Calu3 (cell line): ENCODE measurements at regions not wholly inside any gene's neighbourhood (a gene's known extent, or its start where the extent isn't known, plus 50 kb on each side); places are given as distances from the start of the nearest gene placed in this dataset.

Source experiments
- BruUV-seq: library from RNA; stranded (reverse); fragments of 400-500 nt; replicated peaks from 2 replicates; lab custom pipeline; 2021; lab: Mats Ljungman, UMichigan
- CTCF ChIA-PET: fragments of 300-600 bp; sonication (Branson Sonifier 250); formaldehyde crosslinking; loops from one replicate; lab custom pipeline; 2022; ENCODE audit warnings: antibody characterized with exemption; lab: Charles Lee
- DNase-seq: peaks from one replicate; pipeline ENCODE4 v3.0.0; 2022
- H3K27ac Mint-ChIP-seq: one replicate; pipeline ENCODE4 v1.8.0; 2022; ENCODE audit warnings: mixed read lengths; ENCODE audit not compliant: unreplicated experiment
- H3K27me3 Mint-ChIP-seq: one replicate; pipeline ENCODE4 v1.8.0; 2022; ENCODE audit warnings: mixed read lengths; ENCODE audit not compliant: unreplicated experiment
- H3K36me3 Mint-ChIP-seq: one replicate; pipeline ENCODE4 v1.8.0; 2022; ENCODE audit warnings: mild to moderate bottlenecking, moderate library complexity, mixed read lengths; ENCODE audit not compliant: insufficient read depth, unreplicated experiment
- H3K4me1 Mint-ChIP-seq: one replicate; pipeline ENCODE4 v1.8.0; 2022; ENCODE audit warnings: mild to moderate bottlenecking, low read depth, mixed read lengths; ENCODE audit not compliant: unreplicated experiment
- H3K4me3 Mint-ChIP-seq: one replicate; pipeline ENCODE4 v1.8.0; 2022; ENCODE audit warnings: mild to moderate bottlenecking, low read depth, moderate library complexity, mixed read lengths; ENCODE audit not compliant: unreplicated experiment
- H3K9me3 Mint-ChIP-seq: one replicate; pipeline ENCODE4 v1.8.0; 2022; ENCODE audit warnings: low read depth, mixed read lengths; ENCODE audit not compliant: unreplicated experiment
- CTCF ChIP-seq: fragments of 200-600 bp; IDR thresholded peaks from one replicate; pipeline ENCODE4 v1.8.0; 2022; ENCODE audit warnings: antibody characterized with exemption; ENCODE audit not compliant: unreplicated experiment
- intact Hi-C: fragments of 100-400 bp; cut with micrococcal nuclease; formaldehyde crosslinking; loops from one replicate; pipeline ENCODE4 v1.10.0; 2022; ENCODE audit not compliant: unreplicated experiment

DNA sequence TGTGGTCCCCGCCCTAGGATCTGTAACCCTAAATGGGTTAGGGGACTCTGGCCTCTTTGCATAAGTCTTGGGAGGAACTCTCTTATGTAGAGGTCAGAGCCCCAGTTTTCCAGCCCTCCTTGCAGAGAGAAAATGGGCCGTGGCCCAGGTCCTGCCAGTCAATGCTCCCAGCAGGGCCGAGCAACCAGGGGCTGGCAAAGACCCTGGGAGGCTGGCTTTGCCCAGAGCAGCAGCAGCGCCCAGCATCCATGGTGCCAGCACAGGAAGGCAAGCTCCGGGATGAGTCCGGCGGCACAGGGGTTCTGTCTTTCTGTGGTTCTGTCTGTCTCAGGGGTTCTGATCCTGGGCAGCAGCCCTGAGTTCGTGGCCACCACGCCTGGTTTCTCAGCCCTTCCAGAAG lies 684.8 kb downstream of the BRD1 start:
- no peaks in the 10 kb centered on the region for H3K4me1 Mint-ChIP-seq
- TF ChIP-seq CTCF, result no peak
- H3K27me3 Mint-ChIP-seq, result no peaks in the 10 kb centered on the region
- CTCF ChIA-PET, result no interaction called here
- H3K27ac Mint-ChIP-seq, result no peak overlapping the region
- intact Hi-C loops, result no loop called here
- H3K9me3 Mint-ChIP-seq, result peaks cover 30% of the 10 kb centered on the region
- BruUV-seq, result no TSS peak
- no peak overlapping the region for H3K4me3 Mint-ChIP-seq
- H3K36me3 Mint-ChIP-seq, result no peaks in the 10 kb centered on the region
- no peak for DNase-seq

DNA sequence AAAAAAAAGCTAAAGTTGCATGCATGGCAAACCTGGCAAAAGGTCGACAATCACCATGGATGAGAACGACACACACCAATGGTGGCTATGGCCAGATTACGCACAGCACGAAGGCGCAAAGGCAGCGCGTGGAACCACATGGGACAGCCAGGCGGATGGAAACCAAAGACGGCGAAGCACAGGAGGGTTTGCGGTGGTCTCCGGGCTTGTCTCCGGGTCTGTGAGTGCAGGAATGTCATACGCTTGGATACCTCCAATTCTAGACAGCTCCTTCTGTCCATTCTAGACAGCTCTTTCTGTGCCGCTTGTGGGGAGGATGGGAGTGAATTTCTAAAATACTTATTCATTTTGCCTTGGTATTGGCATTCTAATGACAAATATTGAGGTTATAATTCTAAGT lies 685.4 kb downstream of the BRD1 start:
- TF ChIP-seq CTCF, result no peak
- Mint-ChIP-seq H3K9me3 (peaks cover 30% of the 10 kb centered on the region), H3K27me3 (no peaks in the 10 kb centered on the region), H3K36me3 (no peaks in the 10 kb centered on the region), H3K4me3 (no peak overlapping the region), H3K4me1 (no peaks in the 10 kb centered on the region), H3K27ac (no peak overlapping the region)
- DNase-seq, result no peak
- CTCF ChIA-PET, result no interaction called here
- no TSS peak for BruUV-seq
- intact Hi-C loops, result no loop called here

GRCh38 chr22:49141761-49142160 lies 685.9 kb downstream of the BRD1 start:
- no peak for DNase-seq
- H3K36me3 Mint-ChIP-seq, result no peaks in the 10 kb centered on the region
- peaks cover 33% of the 10 kb centered on the region for H3K9me3 Mint-ChIP-seq
- no peak overlapping the region for H3K27ac Mint-ChIP-seq
- no peak overlapping the region for H3K4me3 Mint-ChIP-seq
- no peaks in the 10 kb centered on the region for H3K27me3 Mint-ChIP-seq
- BruUV-seq, result no TSS peak
- TF ChIP-seq CTCF, result no peak
- CTCF ChIA-PET, result no interaction called here
- intact Hi-C loops, result no loop called here
- H3K4me1 Mint-ChIP-seq, result no peaks in the 10 kb centered on the region

GRCh38 chr22:49140911-49141665 lies 686.6 kb downstream of the BRD1 start:
- no peak overlapping the region for H3K27ac Mint-ChIP-seq
- H3K4me1 Mint-ChIP-seq, result no peaks in the 10 kb centered on the region
- CTCF ChIA-PET, result no interaction called here
- H3K27me3 Mint-ChIP-seq, result no peaks in the 10 kb centered on the region
- no peak for TF ChIP-seq CTCF
- no TSS peak for BruUV-seq
- H3K36me3 Mint-ChIP-seq, result no peaks in the 10 kb centered on the region
- intact Hi-C loops, result no loop called here
- H3K9me3 Mint-ChIP-seq, result peaks cover 36% of the 10 kb centered on the region
- no peak overlapping the region for H3K4me3 Mint-ChIP-seq
- DNase-seq, result no peak
